ENCODE measurements at regions not wholly inside any gene's neighbourhood (a gene's known extent, or its start where the extent isn't known, plus 50 kb on each side); places are given as distances from the start of the nearest gene placed in this dataset.

- ChIA-PET POLR2A (no interaction called here), CTCF (no interaction called here)
- H3K36me3 ChIP-seq (ENCODE audit: control insufficient read depth, insufficient read depth, low read length): no peaks in the 10 kb centered on the region
- H3K27me3 ChIP-seq (replicated peaks; ENCODE audit: control insufficient read depth, insufficient read depth, low read length): no peaks in the 10 kb centered on the region
- TF ChIP-seq, protein P1, sequence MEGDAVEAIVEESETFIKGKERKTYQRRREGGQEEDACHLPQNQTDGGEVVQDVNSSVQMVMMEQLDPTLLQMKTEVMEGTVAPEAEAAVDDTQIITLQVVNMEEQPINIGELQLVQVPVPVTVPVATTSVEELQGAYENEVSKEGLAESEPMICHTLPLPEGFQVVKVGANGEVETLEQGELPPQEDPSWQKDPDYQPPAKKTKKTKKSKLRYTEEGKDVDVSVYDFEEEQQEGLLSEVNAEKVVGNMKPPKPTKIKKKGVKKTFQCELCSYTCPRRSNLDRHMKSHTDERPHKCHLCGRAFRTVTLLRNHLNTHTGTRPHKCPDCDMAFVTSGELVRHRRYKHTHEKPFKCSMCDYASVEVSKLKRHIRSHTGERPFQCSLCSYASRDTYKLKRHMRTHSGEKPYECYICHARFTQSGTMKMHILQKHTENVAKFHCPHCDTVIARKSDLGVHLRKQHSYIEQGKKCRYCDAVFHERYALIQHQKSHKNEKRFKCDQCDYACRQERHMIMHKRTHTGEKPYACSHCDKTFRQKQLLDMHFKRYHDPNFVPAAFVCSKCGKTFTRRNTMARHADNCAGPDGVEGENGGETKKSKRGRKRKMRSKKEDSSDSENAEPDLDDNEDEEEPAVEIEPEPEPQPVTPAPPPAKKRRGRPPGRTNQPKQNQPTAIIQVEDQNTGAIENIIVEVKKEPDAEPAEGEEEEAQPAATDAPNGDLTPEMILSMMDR (IDR thresholded peaks at IDR 0.05; ENCODE audit: insufficient read depth in 1 of 2, low read depth in 1 of 2, low read length in 1 of 2, severe bottlenecking in 1 of 2, unreplicated experiment in 1 of 2): no peak
- Mint-ChIP-seq H3K36me3 (ENCODE audit: insufficient read depth, unreplicated experiment) (no peaks in the 10 kb centered on the region), H3K27me3 (ENCODE audit: insufficient read depth, unreplicated experiment) (no peaks in the 10 kb centered on the region), H3K27ac (ENCODE audit: unreplicated experiment) (no peak overlapping the region), H3K9me3 (ENCODE audit: unreplicated experiment) (no peaks in the 10 kb centered on the region), H3K4me3 (ENCODE audit: unreplicated experiment) (no peak overlapping the region), H3K4me1 (ENCODE audit: low read depth, unreplicated experiment) (peaks cover 16% of the 10 kb centered on the region)
- DNase-seq: no peak
- intact Hi-C loops (cut with micrococcal nuclease; ENCODE audit: unreplicated experiment): no loop called here
- no TSS peak for BruUV-seq (replicated peaks)
- no peak overlapping the region for H3K4me3 ChIP-seq (ENCODE audit: low read depth, low read length)
- H3K9me3 ChIP-seq: no peaks in the 10 kb centered on the region
- H3K4me1 ChIP-seq: no peaks in the 10 kb centered on the region; the same call in 1 of the 2 replicates
These were observed 251.9 kb downstream of the LNPK start for GRCh38 chr2:175750195-175750594.

DNA sequence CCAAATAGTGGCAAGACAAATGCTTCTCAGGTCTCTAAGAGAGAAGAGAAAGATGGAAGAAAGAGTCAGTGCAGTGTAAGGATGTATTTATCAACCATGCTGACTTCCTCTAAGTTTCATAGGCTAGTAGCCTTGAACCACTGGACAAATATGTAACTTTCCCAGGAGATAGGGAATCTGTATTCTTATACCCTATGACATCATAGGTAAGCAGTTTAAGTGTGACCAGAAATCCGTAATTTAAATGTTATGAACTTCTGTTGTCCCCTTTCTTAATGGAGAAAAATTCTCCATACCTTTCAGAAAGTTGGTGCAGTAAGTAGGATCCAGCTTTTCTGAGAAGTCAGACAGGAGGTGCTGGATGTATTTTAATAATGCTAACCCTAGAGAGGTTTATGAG is 256.2 kb downstream of the LNPK start:
- ChIA-PET POLR2A (no interaction called here), CTCF (no interaction called here)
- Histone ChIP-seq H3K36me3 (ENCODE audit: control insufficient read depth, insufficient read depth, low read length) (no peaks in the 10 kb centered on the region), H3K4me1 (no peaks in the 10 kb centered on the region; the same call in 1 of the 2 replicates), H3K27me3 (replicated peaks; ENCODE audit: control insufficient read depth, insufficient read depth, low read length) (no peaks in the 10 kb centered on the region), H3K9me3 (no peaks in the 10 kb centered on the region), H3K4me3 (ENCODE audit: low read depth, low read length) (no peak overlapping the region)
- Mint-ChIP-seq H3K4me1 (ENCODE audit: low read depth, unreplicated experiment) (peaks cover 16% of the 10 kb centered on the region), H3K27ac (ENCODE audit: unreplicated experiment) (no peak overlapping the region), H3K36me3 (ENCODE audit: insufficient read depth, unreplicated experiment) (no peaks in the 10 kb centered on the region), H3K27me3 (ENCODE audit: insufficient read depth, unreplicated experiment) (no peaks in the 10 kb centered on the region), H3K9me3 (ENCODE audit: unreplicated experiment) (no peaks in the 10 kb centered on the region), H3K4me3 (ENCODE audit: unreplicated experiment) (no peak overlapping the region)
- DNase-seq: no peak
- intact Hi-C loops (cut with micrococcal nuclease; ENCODE audit: unreplicated experiment): no loop called here
- BruUV-seq (replicated peaks): no TSS peak
- TF ChIP-seq, protein P1 (IDR thresholded peaks at IDR 0.05; ENCODE audit: insufficient read depth in 1 of 2, low read depth in 1 of 2, low read length in 1 of 2, severe bottlenecking in 1 of 2, unreplicated experiment in 1 of 2): no peak

GRCh38 chr2:175744000-175744399 is 258.1 kb downstream of the LNPK start:
- H3K4me1 Mint-ChIP-seq (ENCODE audit: low read depth, unreplicated experiment): peaks cover 9% of the 10 kb centered on the region
- H3K27me3 Mint-ChIP-seq (ENCODE audit: insufficient read depth, unreplicated experiment): no peaks in the 10 kb centered on the region
- TF ChIP-seq, protein P1 (IDR thresholded peaks at IDR 0.05; ENCODE audit: insufficient read depth in 1 of 2, low read depth in 1 of 2, low read length in 1 of 2, severe bottlenecking in 1 of 2, unreplicated experiment in 1 of 2): no peak
- no peaks in the 10 kb centered on the region for H3K36me3 ChIP-seq (ENCODE audit: control insufficient read depth, insufficient read depth, low read length)
- no TSS peak for BruUV-seq (replicated peaks)
- no peaks in the 10 kb centered on the region for H3K27me3 ChIP-seq (replicated peaks; ENCODE audit: control insufficient read depth, insufficient read depth, low read length)
- intact Hi-C loops (cut with micrococcal nuclease; ENCODE audit: unreplicated experiment): no loop called here
- H3K4me3 Mint-ChIP-seq (ENCODE audit: unreplicated experiment): no peak overlapping the region
- ChIA-PET CTCF (no interaction called here), POLR2A (no interaction called here)
- no peaks in the 10 kb centered on the region for H3K9me3 ChIP-seq
- H3K36me3 Mint-ChIP-seq (ENCODE audit: insufficient read depth, unreplicated experiment): no peaks in the 10 kb centered on the region
- DNase-seq: no peak
- no peaks in the 10 kb centered on the region for H3K9me3 Mint-ChIP-seq (ENCODE audit: unreplicated experiment)
- no peaks in the 10 kb centered on the region; the same call in 1 of the 2 replicates for H3K4me1 ChIP-seq
- H3K27ac Mint-ChIP-seq (ENCODE audit: unreplicated experiment): no peak overlapping the region
- no peak overlapping the region for H3K4me3 ChIP-seq (ENCODE audit: low read depth, low read length)

Measured in Caco-2 (cell line).